ENCODE measurements at regions not wholly inside any gene's neighbourhood (a gene's known extent, or its start where the extent isn't known, plus 50 kb on each side); places are given as distances from the start of the nearest gene placed in this dataset.
A peak's percentile ranks its signal among the peaks of the same experiment; 100 is the strongest.

DNA sequence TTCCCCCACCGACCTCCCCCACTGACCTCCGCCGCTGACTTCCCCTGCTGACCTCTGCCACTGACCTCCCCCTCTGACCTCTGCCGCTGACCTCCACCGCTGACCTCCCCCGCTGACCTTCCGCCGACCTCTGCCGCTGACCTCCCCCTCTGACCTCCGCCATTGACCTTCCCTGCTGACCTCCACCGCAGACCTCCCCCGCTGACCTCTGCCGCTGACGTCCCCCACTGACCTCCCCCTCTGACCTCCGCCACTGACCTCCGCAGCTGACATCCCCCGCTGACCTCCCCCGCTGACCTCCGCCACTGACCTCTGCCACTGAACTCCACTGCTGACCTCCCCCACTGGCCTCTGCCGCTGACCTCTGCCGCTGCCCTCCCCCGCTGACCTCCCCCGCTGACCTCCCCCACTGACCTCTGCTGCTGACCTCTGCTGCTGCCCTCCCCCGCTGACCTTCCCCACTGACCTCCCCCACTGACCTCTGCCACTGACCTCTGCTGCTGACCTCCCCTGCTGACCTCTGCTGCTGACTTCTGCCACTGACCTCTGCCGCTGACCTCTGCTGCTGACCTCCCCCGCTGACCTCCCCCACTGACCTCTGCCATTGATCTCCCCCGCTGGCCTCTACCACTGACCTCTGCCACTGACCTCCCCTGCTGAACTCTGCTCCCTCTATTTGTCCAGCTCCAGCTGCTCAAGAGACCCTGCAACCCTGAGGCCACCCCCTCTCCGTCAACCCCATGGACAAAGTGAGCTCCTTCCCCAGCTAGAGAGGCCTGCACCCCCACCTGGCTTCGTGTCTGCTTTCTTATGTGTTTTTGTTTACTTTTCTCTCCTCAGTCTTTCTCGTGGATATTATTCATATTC lies 91.4 kb upstream of the AFDN start:
- ATAC-seq (no peak), DNase-seq (ENCODE audit: low read depth in 1 of 2, low spot score in 1 of 2) (no peak), FAIRE-seq (no peak)
- peaks cover 4% of the 10 kb centered on the region; the same call in 1 of the 3 replicates for H3K4me1 ChIP-seq
- no peak overlapping the region for H3K4me3 ChIP-seq
- ChIA-PET POLR2A (no interaction called here), CTCF (no interaction called here)
- no peak overlapping the region for H3K27ac ChIP-seq
- no peaks in the 10 kb centered on the region for H3K9me3 ChIP-seq
- H3K4me2 ChIP-seq, result no peak overlapping the region
- WGBS (ENCODE audit: missing lambda C conversion rate), result 49% methylated on average over 6 of the region's 30 CpGs
- TF ChIP-seq POLR2AphosphoS2 (conservative IDR thresholded peaks at IDR 0.05; ENCODE audit: low read length) (no peak), JUN (IDR thresholded peaks at IDR 0.05) (no peak), ESRRA (IDR thresholded peaks at IDR 0.05; ENCODE audit: borderline replicate concordance, low read length) (peak; percentile 16; the same call in 1 of the 2 replicates), EP300 (IDR thresholded peaks at IDR 0.05) (no peak), CHD2 (IDR thresholded peaks at IDR 0.05; ENCODE audit: low read length, partially characterized antibody) (no peak)
- TF ChIP-seq, protein P1, sequence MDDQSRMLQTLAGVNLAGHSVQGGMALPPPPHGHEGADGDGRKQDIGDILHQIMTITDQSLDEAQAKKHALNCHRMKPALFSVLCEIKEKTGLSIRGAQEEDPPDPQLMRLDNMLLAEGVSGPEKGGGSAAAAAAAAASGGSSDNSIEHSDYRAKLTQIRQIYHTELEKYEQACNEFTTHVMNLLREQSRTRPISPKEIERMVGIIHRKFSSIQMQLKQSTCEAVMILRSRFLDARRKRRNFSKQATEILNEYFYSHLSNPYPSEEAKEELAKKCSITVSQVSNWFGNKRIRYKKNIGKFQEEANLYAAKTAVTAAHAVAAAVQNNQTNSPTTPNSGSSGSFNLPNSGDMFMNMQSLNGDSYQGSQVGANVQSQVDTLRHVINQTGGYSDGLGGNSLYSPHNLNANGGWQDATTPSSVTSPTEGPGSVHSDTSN (IDR thresholded peaks at IDR 0.05), result no peak

DNA sequence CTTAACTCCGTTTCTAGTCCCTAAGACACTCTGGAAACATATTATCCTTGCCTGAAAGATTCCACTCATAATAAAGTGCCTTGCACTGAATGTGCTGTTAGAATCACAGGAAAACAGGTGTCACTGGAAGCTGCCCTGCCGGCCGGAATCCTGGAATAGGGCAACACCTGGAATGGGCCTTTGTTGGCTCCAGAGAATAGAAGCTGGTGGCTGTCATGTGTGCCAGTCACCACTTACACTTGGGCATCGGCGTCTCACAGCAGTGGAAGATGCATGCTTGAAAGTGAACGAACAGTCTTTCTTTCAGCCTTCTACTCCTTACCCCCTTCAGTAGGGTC lies 90.8 kb upstream of the AFDN start:
- Histone ChIP-seq H3K9me3 (no peaks in the 10 kb centered on the region), H3K4me3 (no peak overlapping the region), H3K4me1 (peaks cover 4% of the 10 kb centered on the region; the same call in 1 of the 3 replicates), H3K27ac (no peak overlapping the region), H3K4me2 (no peak overlapping the region)
- ChIA-PET POLR2A (no interaction called here), CTCF (no interaction called here)
- WGBS (ENCODE audit: missing lambda C conversion rate), result 71% methylated on average over 6 of the region's 6 CpGs
- no peak for TF ChIP-seq PHF8 (IDR thresholded peaks at IDR 0.05; ENCODE audit: borderline replicate concordance, low read depth)
- no peak for TF ChIP-seq RNF2 (IDR thresholded peaks at IDR 0.05; ENCODE audit: borderline replicate concordance, low read depth)
- TF ChIP-seq RFX5 (IDR thresholded peaks at IDR 0.05), result no peak
- TF ChIP-seq CHD2 (IDR thresholded peaks at IDR 0.05; ENCODE audit: low read length, partially characterized antibody), result no peak
- TF ChIP-seq, protein P2, sequence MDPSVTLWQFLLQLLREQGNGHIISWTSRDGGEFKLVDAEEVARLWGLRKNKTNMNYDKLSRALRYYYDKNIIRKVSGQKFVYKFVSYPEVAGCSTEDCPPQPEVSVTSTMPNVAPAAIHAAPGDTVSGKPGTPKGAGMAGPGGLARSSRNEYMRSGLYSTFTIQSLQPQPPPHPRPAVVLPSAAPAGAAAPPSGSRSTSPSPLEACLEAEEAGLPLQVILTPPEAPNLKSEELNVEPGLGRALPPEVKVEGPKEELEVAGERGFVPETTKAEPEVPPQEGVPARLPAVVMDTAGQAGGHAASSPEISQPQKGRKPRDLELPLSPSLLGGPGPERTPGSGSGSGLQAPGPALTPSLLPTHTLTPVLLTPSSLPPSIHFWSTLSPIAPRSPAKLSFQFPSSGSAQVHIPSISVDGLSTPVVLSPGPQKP (IDR thresholded peaks at IDR 0.05; ENCODE audit: low read depth, low read length), result no peak
- TF ChIP-seq KDM5A (IDR thresholded peaks at IDR 0.05), result no peak
- TF ChIP-seq ZFP36 (IDR thresholded peaks at IDR 0.05; ENCODE audit: borderline replicate concordance, partially characterized antibody), result no peak
- no peak for TF ChIP-seq HEYL (CRISPR knock-in tag; IDR thresholded peaks at IDR 0.05)
- no peak for TF ChIP-seq ZNF302 (CRISPR knock-in tag; IDR thresholded peaks at IDR 0.05)
- TF ChIP-seq, protein P3, sequence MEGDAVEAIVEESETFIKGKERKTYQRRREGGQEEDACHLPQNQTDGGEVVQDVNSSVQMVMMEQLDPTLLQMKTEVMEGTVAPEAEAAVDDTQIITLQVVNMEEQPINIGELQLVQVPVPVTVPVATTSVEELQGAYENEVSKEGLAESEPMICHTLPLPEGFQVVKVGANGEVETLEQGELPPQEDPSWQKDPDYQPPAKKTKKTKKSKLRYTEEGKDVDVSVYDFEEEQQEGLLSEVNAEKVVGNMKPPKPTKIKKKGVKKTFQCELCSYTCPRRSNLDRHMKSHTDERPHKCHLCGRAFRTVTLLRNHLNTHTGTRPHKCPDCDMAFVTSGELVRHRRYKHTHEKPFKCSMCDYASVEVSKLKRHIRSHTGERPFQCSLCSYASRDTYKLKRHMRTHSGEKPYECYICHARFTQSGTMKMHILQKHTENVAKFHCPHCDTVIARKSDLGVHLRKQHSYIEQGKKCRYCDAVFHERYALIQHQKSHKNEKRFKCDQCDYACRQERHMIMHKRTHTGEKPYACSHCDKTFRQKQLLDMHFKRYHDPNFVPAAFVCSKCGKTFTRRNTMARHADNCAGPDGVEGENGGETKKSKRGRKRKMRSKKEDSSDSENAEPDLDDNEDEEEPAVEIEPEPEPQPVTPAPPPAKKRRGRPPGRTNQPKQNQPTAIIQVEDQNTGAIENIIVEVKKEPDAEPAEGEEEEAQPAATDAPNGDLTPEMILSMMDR (IDR thresholded peaks at IDR 0.05), result no peak
- TF ChIP-seq SREBF2 (IDR thresholded peaks at IDR 0.05), result no peak
- no peak for TF ChIP-seq CBX2 (IDR thresholded peaks at IDR 0.05; ENCODE audit: borderline replicate concordance, low read depth)
- no peak for TF ChIP-seq FOXS1 (CRISPR knock-in tag; IDR thresholded peaks at IDR 0.05)
- no peak for TF ChIP-seq CHD4 (IDR thresholded peaks at IDR 0.05; ENCODE audit: borderline replicate concordance)
- no peak for TF ChIP-seq MAZ (IDR thresholded peaks at IDR 0.05; ENCODE audit: borderline replicate concordance, low read depth, low read length)
- TF ChIP-seq SMC3 (IDR thresholded peaks at IDR 0.05), result no peak
- TF ChIP-seq, protein P1 (IDR thresholded peaks at IDR 0.05), result no peak
- TF ChIP-seq, protein P4, sequence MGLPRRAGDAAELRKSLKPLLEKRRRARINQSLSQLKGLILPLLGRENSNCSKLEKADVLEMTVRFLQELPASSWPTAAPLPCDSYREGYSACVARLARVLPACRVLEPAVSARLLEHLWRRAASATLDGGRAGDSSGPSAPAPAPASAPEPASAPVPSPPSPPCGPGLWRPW (IDR thresholded peaks at IDR 0.05), result no peak
- no peak for TF ChIP-seq ESRRA (IDR thresholded peaks at IDR 0.05; ENCODE audit: borderline replicate concordance, low read length)
- TF ChIP-seq, protein P5, sequence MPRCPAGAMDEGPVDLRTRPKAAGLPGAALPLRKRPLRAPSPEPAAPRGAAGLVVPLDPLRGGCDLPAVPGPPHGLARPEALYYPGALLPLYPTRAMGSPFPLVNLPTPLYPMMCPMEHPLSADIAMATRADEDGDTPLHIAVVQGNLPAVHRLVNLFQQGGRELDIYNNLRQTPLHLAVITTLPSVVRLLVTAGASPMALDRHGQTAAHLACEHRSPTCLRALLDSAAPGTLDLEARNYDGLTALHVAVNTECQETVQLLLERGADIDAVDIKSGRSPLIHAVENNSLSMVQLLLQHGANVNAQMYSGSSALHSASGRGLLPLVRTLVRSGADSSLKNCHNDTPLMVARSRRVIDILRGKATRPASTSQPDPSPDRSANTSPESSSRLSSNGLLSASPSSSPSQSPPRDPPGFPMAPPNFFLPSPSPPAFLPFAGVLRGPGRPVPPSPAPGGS (IDR thresholded peaks at IDR 0.05), result no peak
- DNase-seq (ENCODE audit: low read depth in 1 of 2, low spot score in 1 of 2), result no peak
- ATAC-seq, result no peak
- no peak for FAIRE-seq
